ENCODE measurements at regions not wholly inside any gene's neighbourhood (a gene's known extent, or its start where the extent isn't known, plus 50 kb on each side); places are given as distances from the start of the nearest gene placed in this dataset.

DNA sequence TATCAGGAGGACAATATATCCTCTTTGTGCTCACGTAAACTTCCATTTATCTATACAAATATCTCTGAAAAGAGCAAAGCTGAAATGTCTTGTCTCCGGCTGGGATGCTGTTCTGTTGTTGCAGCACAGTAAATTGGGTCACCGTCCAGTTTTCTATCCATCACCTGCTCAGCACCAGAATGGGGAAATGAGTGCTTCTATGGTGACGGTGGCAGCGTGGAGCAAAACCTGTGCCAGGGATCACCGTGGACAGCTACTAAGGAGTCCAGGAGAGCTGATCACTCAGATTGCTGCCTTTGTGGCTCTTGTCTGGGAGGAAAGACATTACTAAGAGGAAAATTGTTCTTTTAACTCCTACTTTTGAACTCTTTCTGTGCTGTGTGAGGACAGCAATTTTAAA is 531.6 kb downstream of the PSAT1 start:
- Histone ChIP-seq H3K9me3 (ENCODE audit: insufficient read depth, low read length) (no peaks in the 10 kb centered on the region), H3K27me3 (ENCODE audit: low read depth, low read length) (no peaks in the 10 kb centered on the region), H3K4me2 (ENCODE audit: low read length) (no peak overlapping the region), H3K4me3 (ENCODE audit: low read length) (no peak overlapping the region), H4K20me1 (ENCODE audit: insufficient read depth, low read length) (no peaks in the 10 kb centered on the region), H3K9ac (ENCODE audit: low read length) (no peak overlapping the region), H2AFZ (ENCODE audit: low read depth, low read length) (no peak overlapping the region), H3K27ac (ENCODE audit: low read length) (no peak overlapping the region), H3K36me3 (replicated peaks; ENCODE audit: low read depth, low read length) (no peaks in the 10 kb centered on the region), H3K4me1 (ENCODE audit: low read length) (no peaks in the 10 kb centered on the region), H3K79me2 (ENCODE audit: low read length) (no peaks in the 10 kb centered on the region)
- TF ChIP-seq EZH2phosphoT487 (IDR thresholded peaks at IDR 0.05; ENCODE audit: low read depth), result no peak
- TF ChIP-seq, protein P1, sequence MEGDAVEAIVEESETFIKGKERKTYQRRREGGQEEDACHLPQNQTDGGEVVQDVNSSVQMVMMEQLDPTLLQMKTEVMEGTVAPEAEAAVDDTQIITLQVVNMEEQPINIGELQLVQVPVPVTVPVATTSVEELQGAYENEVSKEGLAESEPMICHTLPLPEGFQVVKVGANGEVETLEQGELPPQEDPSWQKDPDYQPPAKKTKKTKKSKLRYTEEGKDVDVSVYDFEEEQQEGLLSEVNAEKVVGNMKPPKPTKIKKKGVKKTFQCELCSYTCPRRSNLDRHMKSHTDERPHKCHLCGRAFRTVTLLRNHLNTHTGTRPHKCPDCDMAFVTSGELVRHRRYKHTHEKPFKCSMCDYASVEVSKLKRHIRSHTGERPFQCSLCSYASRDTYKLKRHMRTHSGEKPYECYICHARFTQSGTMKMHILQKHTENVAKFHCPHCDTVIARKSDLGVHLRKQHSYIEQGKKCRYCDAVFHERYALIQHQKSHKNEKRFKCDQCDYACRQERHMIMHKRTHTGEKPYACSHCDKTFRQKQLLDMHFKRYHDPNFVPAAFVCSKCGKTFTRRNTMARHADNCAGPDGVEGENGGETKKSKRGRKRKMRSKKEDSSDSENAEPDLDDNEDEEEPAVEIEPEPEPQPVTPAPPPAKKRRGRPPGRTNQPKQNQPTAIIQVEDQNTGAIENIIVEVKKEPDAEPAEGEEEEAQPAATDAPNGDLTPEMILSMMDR (IDR thresholded peaks at IDR 0.05; ENCODE audit: low read depth, low read length), result no peak

DNA sequence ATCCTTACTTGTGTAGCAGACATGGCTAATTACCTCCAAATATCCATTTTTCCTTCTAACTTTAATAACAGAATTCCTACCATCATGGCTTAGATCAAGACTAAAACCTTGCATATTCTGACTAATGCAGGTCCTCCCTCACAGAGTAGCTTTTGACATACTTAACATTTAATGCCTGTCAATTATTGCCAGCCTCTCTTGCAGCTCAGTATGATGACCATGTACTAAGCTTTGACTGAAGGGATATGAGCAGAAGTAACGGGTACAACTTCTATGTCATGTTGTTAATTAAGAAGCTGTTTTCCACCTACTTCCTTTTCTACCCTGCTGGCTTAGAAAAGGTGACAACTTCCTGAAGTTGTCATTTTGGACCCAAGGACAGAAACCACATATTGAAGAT is 533.4 kb downstream of the PSAT1 start:
- Histone ChIP-seq H3K9me3 (ENCODE audit: insufficient read depth, low read length) (no peaks in the 10 kb centered on the region), H2AFZ (ENCODE audit: low read depth, low read length) (no peak overlapping the region), H3K4me3 (ENCODE audit: low read length) (no peak overlapping the region), H3K4me1 (ENCODE audit: low read length) (no peaks in the 10 kb centered on the region), H3K79me2 (ENCODE audit: low read length) (no peaks in the 10 kb centered on the region), H3K4me2 (ENCODE audit: low read length) (no peak overlapping the region), H3K27ac (ENCODE audit: low read length) (no peak overlapping the region), H3K36me3 (replicated peaks; ENCODE audit: low read depth, low read length) (no peaks in the 10 kb centered on the region), H3K27me3 (ENCODE audit: low read depth, low read length) (no peaks in the 10 kb centered on the region), H3K9ac (ENCODE audit: low read length) (no peak overlapping the region), H4K20me1 (ENCODE audit: insufficient read depth, low read length) (no peaks in the 10 kb centered on the region)
- no peak for TF ChIP-seq EZH2phosphoT487 (IDR thresholded peaks at IDR 0.05; ENCODE audit: low read depth)
- TF ChIP-seq, protein P1 (IDR thresholded peaks at IDR 0.05; ENCODE audit: low read depth, low read length), result no peak

DNA sequence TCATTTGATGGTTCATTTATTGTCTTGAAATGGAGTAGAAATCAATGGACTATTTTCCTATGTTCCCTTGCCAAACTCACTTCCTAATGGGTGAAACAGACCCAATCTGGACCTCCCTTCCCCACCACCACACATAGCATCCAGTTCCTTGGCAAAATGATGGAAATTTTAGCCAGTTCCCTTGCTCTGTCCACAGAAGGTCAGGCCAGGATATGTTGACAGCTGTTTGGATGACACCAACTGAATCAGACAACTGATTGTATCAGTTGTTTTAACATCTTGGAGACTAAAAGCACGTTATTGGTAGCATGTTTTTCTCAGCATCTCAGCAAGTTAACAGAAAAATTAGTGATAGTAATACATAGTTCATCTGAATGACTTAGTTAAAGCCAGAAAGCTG is 534.8 kb downstream of the PSAT1 start:
- Histone ChIP-seq H3K27me3 (ENCODE audit: low read depth, low read length) (no peaks in the 10 kb centered on the region), H3K27ac (ENCODE audit: low read length) (no peak overlapping the region), H3K9me3 (ENCODE audit: insufficient read depth, low read length) (no peaks in the 10 kb centered on the region), H3K4me3 (ENCODE audit: low read length) (no peak overlapping the region), H3K79me2 (ENCODE audit: low read length) (no peaks in the 10 kb centered on the region), H3K36me3 (replicated peaks; ENCODE audit: low read depth, low read length) (no peaks in the 10 kb centered on the region), H3K4me1 (ENCODE audit: low read length) (no peaks in the 10 kb centered on the region), H3K9ac (ENCODE audit: low read length) (no peak overlapping the region), H2AFZ (ENCODE audit: low read depth, low read length) (no peak overlapping the region), H4K20me1 (ENCODE audit: insufficient read depth, low read length) (no peaks in the 10 kb centered on the region), H3K4me2 (ENCODE audit: low read length) (no peak overlapping the region)
- TF ChIP-seq, protein P1 (IDR thresholded peaks at IDR 0.05; ENCODE audit: low read depth, low read length), result no peak
- TF ChIP-seq EZH2phosphoT487 (IDR thresholded peaks at IDR 0.05; ENCODE audit: low read depth), result no peak

DNA sequence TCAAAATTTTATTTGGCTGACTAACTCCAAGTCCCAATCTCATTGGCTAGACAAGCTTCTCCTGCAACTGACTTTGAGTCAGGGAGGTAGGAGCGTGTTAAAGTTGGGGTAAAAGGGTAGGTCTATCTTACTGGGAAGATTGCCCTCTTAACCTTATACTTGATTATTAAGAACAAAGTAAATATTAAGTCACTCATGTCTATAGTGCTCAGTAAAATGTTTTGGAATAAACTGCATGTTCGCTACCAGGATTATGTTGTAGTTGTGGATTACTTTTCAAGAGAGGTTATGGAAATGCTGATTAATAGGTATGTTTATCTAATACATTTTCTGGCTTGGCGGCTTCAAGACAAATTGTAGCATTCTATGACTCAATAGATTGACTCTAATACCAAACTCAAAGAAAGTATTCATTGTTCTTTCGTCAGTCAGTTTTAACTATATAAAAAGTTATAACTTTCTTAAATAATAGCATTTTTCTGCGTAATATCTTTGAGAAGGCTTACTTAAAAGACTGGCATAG is 539.1 kb downstream of the PSAT1 start:
- Histone ChIP-seq H2AFZ (ENCODE audit: low read depth, low read length) (no peak overlapping the region), H3K9ac (ENCODE audit: low read length) (no peak overlapping the region), H3K4me1 (ENCODE audit: low read length) (no peaks in the 10 kb centered on the region), H3K79me2 (ENCODE audit: low read length) (no peaks in the 10 kb centered on the region), H3K9me3 (ENCODE audit: insufficient read depth, low read length) (no peaks in the 10 kb centered on the region), H3K4me3 (ENCODE audit: low read length) (no peak overlapping the region), H4K20me1 (ENCODE audit: insufficient read depth, low read length) (no peaks in the 10 kb centered on the region), H3K27ac (ENCODE audit: low read length) (no peak overlapping the region), H3K4me2 (ENCODE audit: low read length) (no peak overlapping the region), H3K27me3 (ENCODE audit: low read depth, low read length) (no peaks in the 10 kb centered on the region), H3K36me3 (replicated peaks; ENCODE audit: low read depth, low read length) (no peaks in the 10 kb centered on the region)
- TF ChIP-seq, protein P1 (IDR thresholded peaks at IDR 0.05; ENCODE audit: low read depth, low read length), result no peak
- no peak for TF ChIP-seq EZH2phosphoT487 (IDR thresholded peaks at IDR 0.05; ENCODE audit: low read depth)
